Neural progenitor cell (in vitro differentiated cells): ENCODE measurements at regions not wholly inside any gene's neighbourhood (a gene's known extent, or its start where the extent isn't known, plus 50 kb on each side); places are given as distances from the start of the nearest gene placed in this dataset.

Experiments
- CTCF ChIP-seq: fragments of 200-600 bp; sonication (generic); IDR thresholded peaks from 2 replicates; pipeline ENCODE4 v1.5.1; 2017; ENCODE audit warnings: antibody characterized with exemption, mild to moderate bottlenecking
- EZH2phosphoT487 ChIP-seq: fragments of 200-600 bp; sonication (generic); IDR thresholded peaks from 2 replicates; pipeline ENCODE4 v1.6.1; 2017; ENCODE audit warnings: antibody characterized with exemption

- TF ChIP-seq CTCF, result no peak
- TF ChIP-seq EZH2phosphoT487, result no peak
Observed at GRCh38 chr6:193773-194310, 98.4 kb upstream of the DUSP22 start.
